ENCODE measurements at regions not wholly inside any gene's neighbourhood (a gene's known extent, or its start where the extent isn't known, plus 50 kb on each side); places are given as distances from the start of the nearest gene placed in this dataset.

DNA sequence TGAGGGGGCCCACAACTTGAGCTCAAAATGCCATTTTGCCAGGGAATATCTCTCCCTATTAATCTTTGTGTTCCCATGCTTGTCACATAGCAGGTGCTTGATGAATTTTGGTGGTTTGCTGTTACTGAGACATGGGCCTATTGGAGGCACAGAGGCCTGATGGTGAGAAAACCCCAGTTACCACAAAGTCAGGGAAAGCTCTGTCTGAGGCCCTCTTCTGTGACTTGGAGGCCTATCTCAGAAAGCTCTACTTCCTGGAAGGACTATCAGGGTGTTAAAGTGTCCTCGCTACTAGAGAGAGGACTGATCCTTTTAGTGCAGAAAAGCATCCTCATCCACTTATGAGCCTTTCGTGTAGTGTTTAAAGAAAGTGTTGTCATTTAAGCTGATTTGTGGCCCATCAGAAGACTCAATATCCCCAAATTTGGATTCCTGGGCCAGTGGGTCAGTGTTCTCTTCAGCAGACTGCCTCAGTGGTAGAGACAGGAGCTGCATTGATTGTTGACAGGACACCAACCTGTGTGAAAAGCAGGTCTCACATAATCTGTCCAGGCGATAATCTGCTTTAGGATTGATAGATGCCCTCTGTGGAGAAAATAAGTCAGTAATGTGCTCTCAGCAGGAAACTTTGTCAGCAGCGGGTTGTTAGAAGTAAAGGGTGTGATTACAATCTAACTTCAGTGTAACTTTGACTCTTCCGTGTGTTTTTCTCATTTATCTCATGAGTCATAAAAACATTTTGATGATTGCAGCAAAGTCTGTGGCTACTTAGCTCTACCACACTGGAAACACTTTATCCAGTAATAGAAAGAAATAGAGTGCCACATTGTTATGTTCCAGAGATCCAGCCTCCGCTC lies 121.0 kb downstream of the AKAP11 start:
- H2AFZ ChIP-seq (ENCODE audit: low read depth) = no peak overlapping the region
- H3K27me3 ChIP-seq (ENCODE audit: insufficient read depth, low read depth) = no peaks in the 10 kb centered on the region
- H3K27ac ChIP-seq = no peak overlapping the region
- H3K9ac ChIP-seq = no peak overlapping the region
- no peaks in the 10 kb centered on the region for H3K79me2 ChIP-seq (ENCODE audit: insufficient read depth, low read depth)
- no peaks in the 10 kb centered on the region for H3K4me1 ChIP-seq (ENCODE audit: low read depth, poor library complexity, severe bottlenecking)
- no peaks in the 10 kb centered on the region for H3K36me3 ChIP-seq (ENCODE audit: insufficient read depth)
- H4K20me1 ChIP-seq (ENCODE audit: insufficient read depth) = no peaks in the 10 kb centered on the region
- TF ChIP-seq, protein P1, sequence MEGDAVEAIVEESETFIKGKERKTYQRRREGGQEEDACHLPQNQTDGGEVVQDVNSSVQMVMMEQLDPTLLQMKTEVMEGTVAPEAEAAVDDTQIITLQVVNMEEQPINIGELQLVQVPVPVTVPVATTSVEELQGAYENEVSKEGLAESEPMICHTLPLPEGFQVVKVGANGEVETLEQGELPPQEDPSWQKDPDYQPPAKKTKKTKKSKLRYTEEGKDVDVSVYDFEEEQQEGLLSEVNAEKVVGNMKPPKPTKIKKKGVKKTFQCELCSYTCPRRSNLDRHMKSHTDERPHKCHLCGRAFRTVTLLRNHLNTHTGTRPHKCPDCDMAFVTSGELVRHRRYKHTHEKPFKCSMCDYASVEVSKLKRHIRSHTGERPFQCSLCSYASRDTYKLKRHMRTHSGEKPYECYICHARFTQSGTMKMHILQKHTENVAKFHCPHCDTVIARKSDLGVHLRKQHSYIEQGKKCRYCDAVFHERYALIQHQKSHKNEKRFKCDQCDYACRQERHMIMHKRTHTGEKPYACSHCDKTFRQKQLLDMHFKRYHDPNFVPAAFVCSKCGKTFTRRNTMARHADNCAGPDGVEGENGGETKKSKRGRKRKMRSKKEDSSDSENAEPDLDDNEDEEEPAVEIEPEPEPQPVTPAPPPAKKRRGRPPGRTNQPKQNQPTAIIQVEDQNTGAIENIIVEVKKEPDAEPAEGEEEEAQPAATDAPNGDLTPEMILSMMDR (conservative IDR thresholded peaks at IDR 0.05; ENCODE audit: low read depth, low read length) = no peak
- no peak overlapping the region for H3K4me2 ChIP-seq
- no peak overlapping the region for H3K4me3 ChIP-seq (IDR thresholded peaks at IDR 0.05; ENCODE audit: insufficient read depth, low read depth, low read length)

DNA sequence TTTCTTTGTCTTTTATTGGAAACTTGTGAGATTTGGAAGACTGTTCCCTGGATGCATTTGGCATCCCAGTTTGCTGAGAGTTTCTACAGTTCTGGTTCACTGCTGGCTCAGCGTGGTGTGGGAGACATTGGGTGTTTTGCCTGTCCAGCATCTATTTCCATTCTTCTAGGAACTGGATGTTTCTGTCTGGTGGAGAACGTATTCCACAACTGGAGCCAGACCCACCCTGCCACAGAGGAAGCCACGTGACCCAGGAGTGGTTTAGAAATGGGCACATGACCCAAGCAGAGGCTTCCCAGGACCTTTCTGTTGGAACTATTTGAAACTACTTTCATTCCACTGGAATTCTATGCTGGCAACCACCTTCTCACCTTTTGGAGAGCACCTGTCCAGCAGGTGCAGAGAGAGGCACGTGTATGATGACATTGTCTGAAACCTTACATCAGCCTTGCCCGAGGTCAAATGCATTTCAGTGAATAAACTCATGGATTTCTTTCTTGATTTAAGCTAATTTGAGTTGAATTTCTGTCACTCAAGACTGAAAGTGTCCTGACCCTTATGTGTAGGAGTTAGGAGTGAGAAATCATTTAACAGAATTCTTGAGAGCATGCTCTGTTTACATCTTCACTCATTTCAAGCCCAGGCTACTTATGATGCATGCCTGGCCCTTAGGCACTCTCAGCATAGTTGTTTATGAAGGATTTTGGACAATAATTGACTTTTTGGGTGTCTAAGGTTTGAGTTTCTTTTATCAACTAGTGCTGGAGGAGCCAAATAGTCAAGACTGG lies 121.8 kb downstream of the AKAP11 start:
- Histone ChIP-seq H3K27me3 (ENCODE audit: insufficient read depth, low read depth) (no peaks in the 10 kb centered on the region), H3K4me3 (IDR thresholded peaks at IDR 0.05; ENCODE audit: insufficient read depth, low read depth, low read length) (no peak overlapping the region), H4K20me1 (ENCODE audit: insufficient read depth) (no peaks in the 10 kb centered on the region), H3K4me1 (ENCODE audit: low read depth, poor library complexity, severe bottlenecking) (no peaks in the 10 kb centered on the region), H2AFZ (ENCODE audit: low read depth) (no peak overlapping the region), H3K4me2 (no peak overlapping the region), H3K79me2 (ENCODE audit: insufficient read depth, low read depth) (no peaks in the 10 kb centered on the region), H3K27ac (no peak overlapping the region), H3K9ac (no peak overlapping the region), H3K36me3 (ENCODE audit: insufficient read depth) (no peaks in the 10 kb centered on the region)
- TF ChIP-seq, protein P1 (conservative IDR thresholded peaks at IDR 0.05; ENCODE audit: low read depth, low read length) = no peak

DNA sequence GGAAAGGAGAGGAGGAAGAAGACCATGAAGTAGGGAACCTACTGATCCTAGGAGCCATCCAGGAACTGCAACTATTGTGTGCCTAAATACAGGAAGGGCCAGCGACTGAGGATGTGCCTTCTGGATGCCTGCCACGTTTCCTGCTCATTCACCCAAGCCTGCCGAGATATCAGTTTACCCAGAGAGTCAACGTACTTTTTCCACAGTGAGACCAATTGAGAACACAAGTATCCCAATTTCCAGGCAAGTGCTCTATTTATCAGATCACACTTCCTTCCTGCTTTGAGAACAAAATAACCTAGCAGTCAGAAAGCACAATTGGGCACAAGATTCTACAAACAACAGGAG lies 122.4 kb downstream of the AKAP11 start:
- no peaks in the 10 kb centered on the region for H3K79me2 ChIP-seq (ENCODE audit: insufficient read depth, low read depth)
- H4K20me1 ChIP-seq (ENCODE audit: insufficient read depth) = no peaks in the 10 kb centered on the region
- no peaks in the 10 kb centered on the region for H3K4me1 ChIP-seq (ENCODE audit: low read depth, poor library complexity, severe bottlenecking)
- no peak overlapping the region for H3K4me2 ChIP-seq
- H3K27me3 ChIP-seq (ENCODE audit: insufficient read depth, low read depth) = no peaks in the 10 kb centered on the region
- no peak overlapping the region for H3K27ac ChIP-seq
- H3K36me3 ChIP-seq (ENCODE audit: insufficient read depth) = no peaks in the 10 kb centered on the region
- TF ChIP-seq, protein P1 (conservative IDR thresholded peaks at IDR 0.05; ENCODE audit: low read depth, low read length) = no peak
- no peak overlapping the region for H3K9ac ChIP-seq
- H3K4me3 ChIP-seq (IDR thresholded peaks at IDR 0.05; ENCODE audit: insufficient read depth, low read depth, low read length) = no peak overlapping the region
- H2AFZ ChIP-seq (ENCODE audit: low read depth) = no peak overlapping the region

DNA sequence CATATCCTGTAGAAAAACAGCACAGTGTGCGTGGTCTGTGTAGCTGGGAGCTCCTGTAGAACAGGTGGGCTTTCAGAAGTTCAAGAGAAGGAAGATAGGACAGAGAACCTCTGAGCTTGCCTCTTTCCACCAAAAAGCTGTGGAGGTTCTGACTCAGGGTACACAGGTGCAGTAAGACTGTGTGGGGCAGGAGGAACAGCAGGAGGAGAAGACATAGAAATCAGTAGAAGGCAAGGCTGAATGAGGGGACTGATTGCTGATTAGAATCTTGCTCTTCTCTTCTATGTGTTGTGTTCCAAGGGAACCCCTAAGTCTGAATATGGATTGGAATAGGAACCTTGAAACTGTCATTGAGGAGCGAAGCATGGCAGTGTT lies 122.7 kb downstream of the AKAP11 start:
- Histone ChIP-seq H2AFZ (ENCODE audit: low read depth) (no peak overlapping the region), H3K27ac (no peak overlapping the region), H3K36me3 (ENCODE audit: insufficient read depth) (no peaks in the 10 kb centered on the region), H3K4me1 (ENCODE audit: low read depth, poor library complexity, severe bottlenecking) (no peaks in the 10 kb centered on the region), H3K27me3 (ENCODE audit: insufficient read depth, low read depth) (no peaks in the 10 kb centered on the region), H4K20me1 (ENCODE audit: insufficient read depth) (no peaks in the 10 kb centered on the region), H3K4me3 (IDR thresholded peaks at IDR 0.05; ENCODE audit: insufficient read depth, low read depth, low read length) (no peak overlapping the region), H3K79me2 (ENCODE audit: insufficient read depth, low read depth) (no peaks in the 10 kb centered on the region), H3K4me2 (no peak overlapping the region), H3K9ac (no peak overlapping the region)
- TF ChIP-seq, protein P1 (conservative IDR thresholded peaks at IDR 0.05; ENCODE audit: low read depth, low read length) = no peak
